GM19043 (cell line): ENCODE measurements at regions not wholly inside any gene's neighbourhood (a gene's known extent, or its start where the extent isn't known, plus 50 kb on each side); places are given as distances from the start of the nearest gene placed in this dataset.

ENCODE experiments used
- ATAC-seq: cut with Tn5 transposase; IDR thresholded peaks from one replicate; pipeline ENCODE4 v1.9.1; 2021; ENCODE audit warnings: low read depth; ENCODE audit not compliant: unreplicated experiment

- ATAC-seq, result no peak
Observed at GRCh38 chr9:16328349-16328748, 542.1 kb downstream of the BNC2 start.

DNA sequence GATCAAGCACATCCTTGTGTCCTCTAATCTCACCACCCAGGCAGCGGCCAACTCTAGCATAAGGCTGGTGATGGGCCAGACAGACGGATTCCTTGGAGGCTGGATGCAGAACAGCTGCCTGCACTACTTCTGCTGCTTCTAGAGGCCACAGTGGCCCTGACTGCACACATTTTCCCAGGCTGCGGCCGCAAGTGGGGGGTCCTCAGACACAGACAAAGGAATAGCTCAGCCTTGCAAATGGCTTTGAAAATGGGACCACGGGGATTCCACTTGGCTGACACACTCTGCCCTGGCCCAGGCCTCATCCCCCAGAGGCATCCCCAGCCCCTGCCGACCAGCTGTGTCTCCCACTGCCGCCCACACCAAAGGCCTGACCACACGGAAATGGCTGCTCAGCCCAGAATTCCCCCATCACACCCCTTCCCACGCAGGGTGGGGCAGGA is 540.8 kb downstream of the BNC2 start:
- ATAC-seq, result no peak

DNA sequence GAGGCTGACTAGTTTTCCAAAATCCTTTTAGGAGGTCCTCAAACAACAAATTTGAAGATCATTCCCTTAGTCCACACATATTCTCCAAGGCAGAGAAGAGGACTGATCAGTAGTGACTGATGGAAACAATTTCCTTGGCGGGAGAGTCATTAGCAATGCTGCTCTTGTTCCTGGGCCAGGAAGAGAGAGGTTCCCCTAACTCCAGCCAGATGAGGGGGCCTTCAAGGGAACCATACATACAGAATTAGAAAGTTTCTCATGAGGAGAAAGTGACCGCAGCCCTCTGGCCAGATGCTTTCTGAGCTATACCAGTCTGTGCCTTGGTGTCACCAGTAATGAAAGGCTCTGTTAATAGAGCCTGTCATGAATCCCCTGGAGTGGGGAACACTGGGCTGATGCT is 539.4 kb downstream of the BNC2 start:
- ATAC-seq, result no peak

GRCh38 chr9:16331527-16331926 is 538.9 kb downstream of the BNC2 start:
- ATAC-seq, result no peak

DNA sequence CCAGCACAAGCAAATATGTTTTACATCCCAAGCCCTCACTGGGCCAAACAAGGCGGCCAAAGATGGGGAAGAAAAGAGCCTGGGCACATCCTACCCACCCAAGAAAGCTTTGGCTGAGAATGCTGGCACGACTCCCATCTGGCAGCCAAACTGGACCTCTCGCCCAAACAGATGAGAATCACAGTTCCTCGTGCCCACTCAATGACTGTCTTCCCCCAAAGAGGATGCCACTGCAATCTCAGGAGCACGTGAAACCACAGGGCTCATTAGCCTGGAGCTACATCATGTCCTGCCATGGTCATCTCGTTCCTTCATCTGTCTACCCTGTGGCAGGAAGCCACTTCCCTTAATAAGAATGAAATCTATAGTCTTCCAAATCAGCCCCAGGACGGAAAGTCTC is 536.8 kb downstream of the BNC2 start:
- no peak for ATAC-seq

- ATAC-seq, result no peak
Observed at GRCh38 chr9:16335788-16336580, 534.5 kb downstream of the BNC2 start.

DNA sequence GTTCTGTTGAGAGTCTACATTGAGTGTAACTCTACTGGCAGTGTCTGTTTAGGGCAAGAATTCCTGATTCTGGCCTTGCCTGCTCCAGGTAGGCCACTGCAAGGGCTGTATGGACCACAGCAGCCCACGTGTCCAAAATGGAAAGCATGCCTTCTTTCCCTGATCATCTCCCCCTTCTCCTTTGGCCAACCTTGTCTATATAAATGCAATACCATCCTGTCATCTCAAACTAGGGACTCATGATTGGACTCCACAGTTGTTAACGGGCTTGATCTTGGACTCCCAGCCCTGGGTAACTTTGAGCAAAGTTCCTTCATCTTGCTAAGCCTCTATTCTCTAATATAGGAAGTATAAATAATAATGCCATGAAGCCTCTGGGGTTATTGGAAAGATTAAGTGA is 533.6 kb downstream of the BNC2 start:
- ATAC-seq, result no peak

- no peak for ATAC-seq
Observed at GRCh38 chr9:16337322-16338029, 533.0 kb downstream of the BNC2 start.

DNA sequence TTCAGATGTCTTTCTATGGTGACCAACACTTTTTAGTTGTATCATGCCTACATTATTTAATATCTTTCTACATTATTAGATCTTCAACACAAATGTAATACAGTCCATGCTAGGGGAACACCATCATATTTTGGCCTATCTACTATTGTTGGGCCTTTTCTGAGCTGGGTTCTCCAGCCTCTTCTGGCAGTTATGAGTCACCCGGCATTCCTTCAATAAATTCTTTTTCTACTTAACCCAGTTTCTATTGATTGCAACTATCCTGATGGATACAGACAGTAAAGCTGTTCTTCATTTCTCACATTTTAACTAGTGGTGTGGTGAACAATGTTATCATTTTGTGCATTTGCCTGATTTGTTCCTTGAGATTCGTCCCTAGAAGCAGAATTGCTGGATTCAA is 529.3 kb downstream of the BNC2 start:
- no peak for ATAC-seq

DNA sequence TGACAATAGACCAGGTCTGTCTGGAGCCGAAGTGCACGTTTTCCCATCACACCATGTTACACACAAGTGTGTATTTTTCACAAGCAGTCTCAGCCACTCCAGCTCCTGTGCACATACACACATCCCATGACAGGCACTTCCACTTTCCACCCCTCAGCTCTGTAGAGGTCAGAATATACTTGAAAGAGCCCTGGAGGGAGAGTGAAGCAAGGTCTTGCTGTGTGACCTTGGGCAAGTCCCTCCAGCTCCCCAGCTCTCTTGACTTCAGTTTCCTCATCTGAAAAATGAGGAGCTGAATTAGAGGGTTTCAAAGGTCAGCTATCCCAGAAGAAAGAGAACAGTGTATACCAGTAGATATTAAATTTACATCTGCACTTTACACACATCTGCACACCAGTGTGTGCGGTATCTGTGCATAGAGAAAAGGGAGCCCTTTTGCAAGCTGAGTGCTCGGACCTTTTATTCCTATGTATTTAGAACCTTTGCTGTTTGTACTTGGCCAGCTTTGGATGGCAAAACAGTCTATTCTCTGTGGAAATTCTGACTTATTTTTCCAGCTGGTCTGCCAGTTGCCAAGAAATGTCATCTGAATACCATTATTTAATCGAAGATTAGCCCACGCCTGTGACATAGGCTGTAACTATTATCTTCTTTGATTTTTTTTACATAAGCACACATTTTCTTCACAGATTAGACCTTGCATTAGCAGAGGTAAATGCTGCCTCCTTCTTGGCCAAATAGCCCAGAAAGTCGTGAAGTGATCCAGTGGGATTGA is 528.0 kb downstream of the BNC2 start:
- no peak for ATAC-seq

DNA sequence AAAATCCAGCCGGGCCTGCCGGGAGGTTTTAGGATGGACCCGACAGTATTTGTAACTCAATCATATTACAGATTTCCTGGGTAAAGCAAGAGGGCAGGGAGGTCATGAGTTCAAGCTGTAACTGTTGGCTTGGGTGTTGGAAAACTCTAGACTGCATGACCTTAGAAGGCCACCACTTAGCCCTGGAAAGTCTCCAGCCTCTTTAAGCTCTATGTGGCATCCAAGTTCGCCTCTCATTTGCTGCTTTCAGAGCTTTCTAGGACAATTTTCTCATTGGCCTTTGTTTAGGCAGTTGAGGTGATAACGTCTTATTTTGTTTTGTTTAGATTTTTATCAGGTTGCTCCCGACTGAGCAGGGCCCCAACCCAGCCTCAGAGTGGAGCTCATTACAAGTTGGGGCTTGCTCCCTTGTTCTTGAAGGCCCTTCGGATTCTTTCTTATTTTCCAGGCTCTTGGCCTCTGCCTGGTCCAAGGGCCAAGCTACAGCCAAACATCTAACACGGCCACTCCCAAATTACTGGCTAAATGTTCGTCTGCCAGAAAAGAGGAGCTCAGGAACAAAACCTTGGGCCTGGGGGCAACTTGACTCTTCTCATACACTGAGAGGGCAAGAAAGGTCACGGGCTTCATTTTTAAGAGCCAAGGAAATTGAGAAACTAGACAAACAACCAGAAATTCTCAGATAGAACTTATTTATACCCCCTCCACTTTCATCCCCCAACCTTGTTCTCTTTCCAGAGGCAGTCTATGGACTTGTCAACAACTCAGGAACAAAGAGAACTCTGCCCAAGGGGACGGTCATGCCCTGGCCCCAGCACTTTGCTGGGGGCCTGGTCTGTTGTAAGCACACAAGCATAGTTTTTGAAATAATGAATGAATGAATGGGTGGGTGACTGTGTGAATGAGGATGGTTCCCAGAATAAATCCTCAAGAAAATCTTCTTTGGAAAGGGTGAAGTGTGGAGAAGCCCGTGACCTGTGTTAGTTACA is 526.9 kb downstream of the BNC2 start:
- no peak for ATAC-seq

DNA sequence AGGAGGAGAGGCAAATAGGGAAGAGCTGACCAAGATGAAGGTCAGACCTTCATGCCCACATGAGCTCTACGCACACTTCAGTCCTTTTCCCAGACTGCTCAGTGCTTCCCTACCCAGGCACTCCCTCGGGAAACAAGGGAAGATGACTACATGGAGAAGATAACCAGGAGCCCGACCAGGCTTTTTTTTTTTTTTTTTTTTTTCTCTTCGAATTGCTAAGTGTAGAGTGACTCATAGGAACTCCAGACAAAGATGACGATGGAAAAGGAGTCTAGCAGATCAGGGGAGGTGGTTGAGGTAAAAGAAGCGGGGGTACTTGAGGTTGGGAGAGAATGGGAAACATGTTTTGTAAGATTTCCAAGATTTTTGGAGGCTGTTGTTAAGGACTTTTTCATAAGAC is 526.1 kb downstream of the BNC2 start:
- ATAC-seq, result no peak

DNA sequence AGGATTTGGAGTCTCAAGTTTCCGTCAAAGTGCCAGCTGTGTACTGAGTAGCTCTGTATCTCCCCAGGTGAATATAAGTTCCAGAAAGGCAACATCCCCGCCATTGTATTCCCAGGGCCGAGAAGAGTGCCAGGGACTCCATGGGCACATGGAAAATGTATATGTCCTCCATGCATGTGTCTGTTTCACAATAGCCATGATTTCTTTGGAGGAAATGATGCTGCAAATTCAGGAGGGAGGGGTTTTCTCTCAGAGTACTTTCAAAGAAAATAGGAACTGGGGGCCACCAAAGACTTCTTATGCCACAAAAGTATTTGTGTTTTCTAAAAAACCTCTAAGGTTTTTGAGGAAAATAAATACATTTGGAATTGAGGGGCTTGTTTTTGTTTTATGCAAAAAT is 524.6 kb downstream of the BNC2 start:
- no peak for ATAC-seq

- no peak for ATAC-seq
Observed at GRCh38 chr9:16347886-16348285, 522.6 kb downstream of the BNC2 start.

DNA sequence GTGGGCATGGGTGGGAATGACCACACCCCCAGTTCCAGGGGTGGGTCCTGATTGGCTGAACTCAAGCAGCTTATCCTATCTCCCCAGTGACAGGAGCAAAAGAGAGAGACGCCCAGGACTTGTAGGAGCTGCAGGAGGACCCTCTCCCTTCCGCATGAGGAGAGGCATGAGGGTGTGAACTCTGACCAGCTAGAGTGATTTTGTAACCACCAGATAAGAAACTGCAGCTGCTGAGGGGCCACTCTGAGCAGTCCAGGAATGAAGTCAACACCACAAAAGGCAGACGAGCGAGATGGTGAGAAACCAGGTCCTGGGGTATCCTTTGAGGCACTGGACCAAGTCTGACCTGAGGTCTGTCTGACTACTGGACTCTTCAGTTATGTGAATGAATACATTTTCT is 521.9 kb downstream of the BNC2 start:
- no peak for ATAC-seq

DNA sequence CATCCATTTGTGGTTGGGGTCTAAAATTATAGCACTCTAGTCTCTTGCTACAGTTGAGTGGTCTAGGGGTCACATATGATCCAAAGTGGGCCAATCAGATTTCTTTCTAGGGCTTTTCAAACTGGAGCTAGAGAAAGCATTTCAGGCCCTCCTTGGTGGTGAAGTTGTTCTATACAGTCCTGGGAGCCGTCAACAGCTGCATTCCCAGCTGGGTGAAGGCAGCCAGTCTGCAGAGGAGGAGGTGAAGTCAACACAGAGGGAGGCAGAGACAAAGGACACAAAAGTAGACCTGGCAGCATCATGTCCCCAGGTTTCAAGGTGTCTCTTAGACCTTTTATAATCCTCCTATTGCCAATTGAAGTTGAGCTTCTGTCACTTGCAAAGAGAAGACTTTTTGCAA is 518.2 kb downstream of the BNC2 start:
- ATAC-seq, result no peak

DNA sequence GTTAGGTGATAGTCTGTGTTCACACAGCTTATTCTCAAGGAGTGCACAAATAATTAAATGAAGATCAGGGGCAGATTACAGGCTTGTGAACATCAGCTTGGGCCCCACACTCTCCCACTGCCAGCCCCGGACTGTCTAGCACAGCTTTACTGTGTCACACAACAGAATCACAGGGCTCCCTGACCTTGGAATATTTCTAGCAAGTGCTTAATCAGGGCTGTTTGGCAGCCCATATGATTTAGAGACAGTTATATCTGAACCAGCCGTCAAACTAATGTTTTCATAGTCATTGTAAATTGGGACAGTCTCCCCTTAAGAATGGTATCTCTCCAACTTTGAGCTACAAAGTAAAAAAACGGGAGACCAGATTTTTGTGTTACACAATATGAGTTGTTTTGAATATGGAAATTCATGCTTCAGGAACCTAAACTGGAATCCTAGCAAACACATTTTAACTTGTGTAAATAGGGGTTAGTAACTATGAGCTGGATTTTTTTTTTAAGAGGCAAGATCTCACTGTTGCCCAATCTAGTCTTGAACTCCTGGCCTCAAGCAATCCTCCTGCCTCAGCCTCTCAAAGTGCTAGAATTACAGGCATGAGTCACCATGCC is 517.6 kb downstream of the BNC2 start:
- no peak for ATAC-seq

GRCh38 chr9:16356196-16356765 is 514.2 kb downstream of the BNC2 start:
- no peak for ATAC-seq

DNA sequence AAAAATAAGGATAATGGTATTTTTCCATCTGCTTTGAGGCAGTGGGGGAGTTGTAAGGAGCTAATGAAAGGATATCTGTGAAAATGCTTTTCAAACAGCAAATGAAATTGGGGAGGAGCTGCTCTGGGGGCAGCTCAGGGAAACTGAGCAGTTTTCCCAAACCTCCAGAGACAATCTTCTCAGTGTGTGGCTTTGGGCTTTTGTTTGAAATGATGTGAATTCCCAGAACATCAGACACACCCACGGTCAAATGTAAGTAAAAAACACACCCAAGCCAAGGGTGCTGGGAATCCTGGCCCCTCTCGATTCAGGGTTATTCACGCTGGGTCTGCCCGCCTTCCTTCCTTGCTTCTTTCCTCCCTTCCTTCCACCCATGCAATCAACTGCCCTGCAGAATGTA is 512.6 kb downstream of the BNC2 start:
- ATAC-seq, result no peak
